ENCODE measurements at regions not wholly inside any gene's neighbourhood (a gene's known extent, or its start where the extent isn't known, plus 50 kb on each side); places are given as distances from the start of the nearest gene placed in this dataset.

- TF ChIP-seq HMBOX1 (IDR thresholded peaks at IDR 0.05): no peak
- no peak for TF ChIP-seq ELF4 (CRISPR knock-in tag; IDR thresholded peaks at IDR 0.05)
- TF ChIP-seq SIRT6 (IDR thresholded peaks at IDR 0.05; ENCODE audit: low read depth, low read length): no peak
- no peak for TF ChIP-seq POLR2AphosphoS5 (IDR thresholded peaks at IDR 0.05; ENCODE audit: control insufficient read depth, insufficient read depth, low read depth, low read length)
These were observed 119.9 kb upstream of the PIEZO2 start for GRCh38 chr18:11269257-11269656.

Measured in K562 (cell line).